Astrocyte (in vitro differentiated cells and primary cell): ENCODE measurements at regions not wholly inside any gene's neighbourhood (a gene's known extent, or its start where the extent isn't known, plus 50 kb on each side); places are given as distances from the start of the nearest gene placed in this dataset.

ENCODE experiments used
- DNase-seq: peaks from one replicate; pipeline ENCODE4 v3.0.0-alpha.2; 2010; ENCODE audit warnings: low read depth
- FAIRE-seq: peaks from 2 replicates; lab custom pipeline; 2011; peaks lifted over from hg19 to GRCh38; lab: Jason Lieb, UNC
- H2AFZ ChIP-seq: 2 replicates; pipeline ENCODE4 v1.6.0; 2012; ENCODE audit warnings: low read depth, low read length, inconsistent platforms
- H3K27ac ChIP-seq: 2 replicates; pipeline ENCODE4 v1.5.1; 2011; ENCODE audit warnings: low read depth, low read length, inconsistent platforms
- H3K27me3 ChIP-seq: 2 replicates; pipeline ENCODE4 v1.6.0; 2011; ENCODE audit warnings: low read length, inconsistent platforms; ENCODE audit not compliant: insufficient read depth
- H3K36me3 ChIP-seq: 2 replicates; pipeline ENCODE4 v1.5.1; 2011; ENCODE audit warnings: low read length, inconsistent platforms; ENCODE audit not compliant: insufficient read depth
- H3K4me1 ChIP-seq: 2 replicates; pipeline ENCODE4 v1.5.1; 2011; ENCODE audit warnings: low read length, inconsistent platforms; ENCODE audit not compliant: insufficient read depth
- H3K4me2 ChIP-seq: 2 replicates; pipeline ENCODE4 v1.6.0; 2012; ENCODE audit warnings: low read length, inconsistent platforms
- H3K4me3 ChIP-seq: 2 replicates; pipeline ENCODE4 v1.5.1; 2011; ENCODE audit warnings: low read depth, mild to moderate bottlenecking, low read length, inconsistent platforms; ENCODE audit not compliant: insufficient read depth
- H3K79me2 ChIP-seq: 2 replicates; pipeline ENCODE4 v1.6.0; 2012; ENCODE audit warnings: mild to moderate bottlenecking, low read length, inconsistent platforms; ENCODE audit not compliant: insufficient read depth
- H3K9ac ChIP-seq: 2 replicates; pipeline ENCODE4 v1.6.0; 2012; ENCODE audit warnings: mild to moderate bottlenecking, low read length, inconsistent platforms
- H3K9me3 ChIP-seq: 2 replicates; pipeline ENCODE4 v1.5.1; 2012; ENCODE audit warnings: low read depth, mild to moderate bottlenecking, low read length, inconsistent platforms; ENCODE audit not compliant: insufficient read depth
- H4K20me1 ChIP-seq: 2 replicates; pipeline ENCODE4 v1.6.0; 2012; ENCODE audit warnings: low read length, inconsistent platforms; ENCODE audit not compliant: insufficient read depth
- H3K27ac Mint-ChIP-seq: one replicate; pipeline ENCODE4 v1.8.0; 2021; ENCODE audit warnings: mild to moderate bottlenecking, mixed read lengths; ENCODE audit not compliant: unreplicated experiment
- H3K27me3 Mint-ChIP-seq: one replicate; pipeline ENCODE4 v1.8.0; 2021; ENCODE audit warnings: low read depth, mixed read lengths; ENCODE audit not compliant: unreplicated experiment
- H3K36me3 Mint-ChIP-seq: one replicate; pipeline ENCODE4 v1.8.0; 2021; ENCODE audit warnings: low read depth, mixed read lengths; ENCODE audit not compliant: unreplicated experiment
- H3K4me1 Mint-ChIP-seq: one replicate; pipeline ENCODE4 v1.8.0; 2021; ENCODE audit warnings: low read depth, mixed read lengths; ENCODE audit not compliant: unreplicated experiment
- H3K4me3 Mint-ChIP-seq: one replicate; pipeline ENCODE4 v1.8.0; 2021; ENCODE audit warnings: mild to moderate bottlenecking, moderate library complexity, mixed read lengths; ENCODE audit not compliant: unreplicated experiment
- H3K9me3 Mint-ChIP-seq: one replicate; pipeline ENCODE4 v1.8.0; 2021; ENCODE audit warnings: mild to moderate bottlenecking, mixed read lengths; ENCODE audit not compliant: unreplicated experiment
- EZH2 ChIP-seq: IDR thresholded peaks from 2 replicates; pipeline ENCODE4 v1.6.1; 2012; ENCODE audit warnings: mild to moderate bottlenecking, low read length, inconsistent platforms; ENCODE audit not compliant: insufficient read depth
- TF ChIP-seq, protein P1 (sequence below): IDR thresholded peaks from 2 replicates; pipeline ENCODE4 v1.5.1; 2011; ENCODE audit warnings: low read depth, mild to moderate bottlenecking, inconsistent platforms, low read length, moderate library complexity; ENCODE audit not compliant: insufficient read depth

DNA sequence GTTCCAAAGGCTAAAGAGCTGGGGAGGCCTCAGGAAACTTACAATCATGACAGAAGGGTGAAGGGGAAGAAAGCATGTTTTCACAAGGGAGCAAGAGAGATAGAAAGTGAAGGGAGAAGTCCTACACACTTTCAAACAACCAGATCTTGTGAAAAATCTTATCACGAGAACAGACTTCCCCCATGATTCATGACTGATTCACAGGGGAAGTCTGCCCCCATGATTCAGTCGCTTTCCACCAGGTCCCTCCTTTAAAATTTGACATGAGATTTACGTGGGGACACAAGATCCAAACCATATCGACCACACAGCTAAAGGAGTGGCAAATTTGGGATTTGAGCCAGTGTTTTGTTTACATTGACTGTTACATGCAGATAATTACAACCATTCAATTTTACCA, 971.1 kb upstream of the HS3ST1 start:
- Mint-ChIP-seq H3K4me3 (no peak overlapping the region), H3K4me1 (no peaks in the 10 kb centered on the region)

DNA sequence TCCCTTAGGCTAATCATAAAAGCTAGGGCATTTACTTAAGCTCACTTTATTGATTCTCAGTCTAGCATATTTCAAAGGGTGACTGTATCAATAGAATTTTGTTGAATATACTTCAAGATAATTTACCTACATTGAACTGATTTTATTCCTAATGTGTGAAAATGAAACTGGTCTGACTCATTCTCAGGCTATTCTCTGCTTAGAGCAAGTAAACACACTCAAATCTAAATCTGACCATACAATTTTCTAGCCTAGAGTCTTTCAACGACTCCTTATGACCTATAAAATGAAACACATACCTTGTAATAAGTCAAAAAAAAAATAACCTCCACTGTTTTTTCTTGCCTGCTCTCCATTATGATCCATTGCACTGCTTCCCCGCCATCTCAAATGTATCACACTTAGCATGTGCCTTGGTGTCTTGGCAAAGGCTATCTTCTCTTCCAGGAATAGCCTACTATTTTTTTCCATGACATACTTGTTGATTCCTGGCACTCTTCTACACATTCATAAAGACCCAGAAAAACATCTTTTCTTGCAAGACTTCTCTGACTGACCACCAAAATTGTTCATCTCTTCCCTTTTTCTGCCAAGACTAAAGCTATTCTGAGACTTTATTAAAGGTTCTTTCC, 965.1 kb upstream of the HS3ST1 start:
- Mint-ChIP-seq H3K27ac (no peak overlapping the region), H3K4me3 (no peak overlapping the region), H3K4me1 (peaks cover 3% of the 10 kb centered on the region), H3K9me3 (no peaks in the 10 kb centered on the region), H3K36me3 (no peaks in the 10 kb centered on the region), H3K27me3 (no peaks in the 10 kb centered on the region)
- FAIRE-seq (no peak), DNase-seq (no peak)
- H3K79me2 ChIP-seq: no peaks in the 10 kb centered on the region
- no peaks in the 10 kb centered on the region for H3K9me3 ChIP-seq
- H3K36me3 ChIP-seq: no peaks in the 10 kb centered on the region
- TF ChIP-seq, protein P1, sequence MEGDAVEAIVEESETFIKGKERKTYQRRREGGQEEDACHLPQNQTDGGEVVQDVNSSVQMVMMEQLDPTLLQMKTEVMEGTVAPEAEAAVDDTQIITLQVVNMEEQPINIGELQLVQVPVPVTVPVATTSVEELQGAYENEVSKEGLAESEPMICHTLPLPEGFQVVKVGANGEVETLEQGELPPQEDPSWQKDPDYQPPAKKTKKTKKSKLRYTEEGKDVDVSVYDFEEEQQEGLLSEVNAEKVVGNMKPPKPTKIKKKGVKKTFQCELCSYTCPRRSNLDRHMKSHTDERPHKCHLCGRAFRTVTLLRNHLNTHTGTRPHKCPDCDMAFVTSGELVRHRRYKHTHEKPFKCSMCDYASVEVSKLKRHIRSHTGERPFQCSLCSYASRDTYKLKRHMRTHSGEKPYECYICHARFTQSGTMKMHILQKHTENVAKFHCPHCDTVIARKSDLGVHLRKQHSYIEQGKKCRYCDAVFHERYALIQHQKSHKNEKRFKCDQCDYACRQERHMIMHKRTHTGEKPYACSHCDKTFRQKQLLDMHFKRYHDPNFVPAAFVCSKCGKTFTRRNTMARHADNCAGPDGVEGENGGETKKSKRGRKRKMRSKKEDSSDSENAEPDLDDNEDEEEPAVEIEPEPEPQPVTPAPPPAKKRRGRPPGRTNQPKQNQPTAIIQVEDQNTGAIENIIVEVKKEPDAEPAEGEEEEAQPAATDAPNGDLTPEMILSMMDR: no peak
- no peak for TF ChIP-seq EZH2
- no peak overlapping the region for H3K27ac ChIP-seq
- no peaks in the 10 kb centered on the region for H3K4me1 ChIP-seq
- no peak overlapping the region for H3K9ac ChIP-seq
- H4K20me1 ChIP-seq: no peaks in the 10 kb centered on the region
- H3K4me3 ChIP-seq: no peak overlapping the region
- H3K27me3 ChIP-seq: no peaks in the 10 kb centered on the region
- H2AFZ ChIP-seq: no peak overlapping the region
- H3K4me2 ChIP-seq: no peak overlapping the region

More for the DNA sequence above, 971.1 kb upstream of the HS3ST1 start:
- H3K9me3 ChIP-seq: no peaks in the 10 kb centered on the region
- no peaks in the 10 kb centered on the region for H3K4me1 ChIP-seq
- H3K27ac ChIP-seq: no peak overlapping the region
- no peak overlapping the region for H3K4me3 ChIP-seq
- DNase-seq: no peak
- H3K27ac Mint-ChIP-seq: peak overlapping the region; percentile 11
- TF ChIP-seq, protein P1: no peak
- TF ChIP-seq EZH2: no peak
- FAIRE-seq: no peak
- no peaks in the 10 kb centered on the region for H4K20me1 ChIP-seq
- H3K36me3 ChIP-seq: no peaks in the 10 kb centered on the region
- H3K9ac ChIP-seq: no peak overlapping the region
- no peak overlapping the region for H2AFZ ChIP-seq
- no peaks in the 10 kb centered on the region for H3K9me3 Mint-ChIP-seq
- H3K27me3 Mint-ChIP-seq: no peaks in the 10 kb centered on the region
- H3K36me3 Mint-ChIP-seq: no peaks in the 10 kb centered on the region
- H3K27me3 ChIP-seq: no peaks in the 10 kb centered on the region
- H3K79me2 ChIP-seq: no peaks in the 10 kb centered on the region
- no peak overlapping the region for H3K4me2 ChIP-seq

DNA sequence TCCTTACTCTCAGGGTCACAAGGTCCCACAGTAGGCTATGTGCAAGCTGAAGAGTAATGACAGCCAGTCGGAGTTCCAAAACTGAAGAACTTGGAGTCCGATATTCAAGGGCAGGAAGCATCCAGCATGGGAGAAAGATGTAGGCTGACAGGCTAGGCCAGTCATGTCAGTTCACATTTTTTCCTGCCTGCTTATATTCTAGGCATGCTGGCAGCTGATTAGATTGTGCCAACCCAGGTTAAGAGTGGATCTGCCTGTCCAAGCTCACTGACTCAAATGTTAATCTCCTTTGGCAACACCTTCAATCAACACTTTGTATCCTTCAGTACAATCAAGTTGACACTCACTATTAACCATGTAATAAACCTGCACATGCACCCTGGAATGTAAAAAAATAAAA, 960.9 kb upstream of the HS3ST1 start:
- Histone ChIP-seq H4K20me1 (no peaks in the 10 kb centered on the region), H3K4me3 (no peak overlapping the region), H3K9ac (no peak overlapping the region), H3K4me2 (no peak overlapping the region), H3K4me1 (no peaks in the 10 kb centered on the region), H2AFZ (no peak overlapping the region), H3K27ac (no peak overlapping the region), H3K9me3 (peaks cover 5% of the 10 kb centered on the region), H3K27me3 (no peaks in the 10 kb centered on the region), H3K79me2 (no peaks in the 10 kb centered on the region), H3K36me3 (no peaks in the 10 kb centered on the region)
- Mint-ChIP-seq H3K36me3 (no peaks in the 10 kb centered on the region), H3K9me3 (no peaks in the 10 kb centered on the region), H3K27me3 (no peaks in the 10 kb centered on the region), H3K4me3 (no peak overlapping the region), H3K27ac (no peak overlapping the region), H3K4me1 (peaks cover 3% of the 10 kb centered on the region)
- TF ChIP-seq, protein P1: no peak
- no peak for TF ChIP-seq EZH2
- no peak for FAIRE-seq
- DNase-seq: no peak
